Choroid plexus epithelial cell (primary cell): ENCODE measurements at regions not wholly inside any gene's neighbourhood (a gene's known extent, or its start where the extent isn't known, plus 50 kb on each side); places are given as distances from the start of the nearest gene placed in this dataset.

ENCODE experiments used
- DNase-seq: peaks from one replicate; pipeline ENCODE4 v3.0.0-alpha.2; 2010; ENCODE audit warnings: low read depth
- H3K4me3 ChIP-seq: 2 replicates; pipeline ENCODE4 v1.5.1; 2011; ENCODE audit warnings: low read depth, mild to moderate bottlenecking, control low read depth, low read length, moderate library complexity
- TF ChIP-seq, protein P1 (sequence below): conservative IDR thresholded peaks from 2 replicates; pipeline ENCODE4 v1.5.1; 2011; ENCODE audit warnings: low read depth, mild to moderate bottlenecking, control low read depth, inconsistent platforms, low read length, moderate library complexity

DNA sequence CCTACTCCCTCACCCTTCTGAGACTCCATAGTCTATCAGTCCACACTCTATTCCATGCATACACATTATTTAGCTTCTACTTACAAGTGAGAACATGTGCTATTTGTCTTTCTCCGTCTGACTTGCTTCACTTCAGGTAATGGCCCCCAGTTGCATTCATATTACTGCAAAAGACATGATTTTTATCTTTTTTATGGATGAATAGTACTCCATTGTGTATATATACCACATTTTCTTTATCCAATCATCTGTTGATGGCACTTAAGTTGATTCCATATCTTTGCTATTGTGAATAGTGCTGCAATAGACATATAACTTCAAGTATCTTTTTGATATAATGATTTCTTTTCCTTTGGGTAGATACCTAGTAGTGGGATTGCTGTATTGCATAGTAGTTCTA, 171.8 kb downstream of the DACT1 start:
- no peak for DNase-seq
- TF ChIP-seq, protein P1, sequence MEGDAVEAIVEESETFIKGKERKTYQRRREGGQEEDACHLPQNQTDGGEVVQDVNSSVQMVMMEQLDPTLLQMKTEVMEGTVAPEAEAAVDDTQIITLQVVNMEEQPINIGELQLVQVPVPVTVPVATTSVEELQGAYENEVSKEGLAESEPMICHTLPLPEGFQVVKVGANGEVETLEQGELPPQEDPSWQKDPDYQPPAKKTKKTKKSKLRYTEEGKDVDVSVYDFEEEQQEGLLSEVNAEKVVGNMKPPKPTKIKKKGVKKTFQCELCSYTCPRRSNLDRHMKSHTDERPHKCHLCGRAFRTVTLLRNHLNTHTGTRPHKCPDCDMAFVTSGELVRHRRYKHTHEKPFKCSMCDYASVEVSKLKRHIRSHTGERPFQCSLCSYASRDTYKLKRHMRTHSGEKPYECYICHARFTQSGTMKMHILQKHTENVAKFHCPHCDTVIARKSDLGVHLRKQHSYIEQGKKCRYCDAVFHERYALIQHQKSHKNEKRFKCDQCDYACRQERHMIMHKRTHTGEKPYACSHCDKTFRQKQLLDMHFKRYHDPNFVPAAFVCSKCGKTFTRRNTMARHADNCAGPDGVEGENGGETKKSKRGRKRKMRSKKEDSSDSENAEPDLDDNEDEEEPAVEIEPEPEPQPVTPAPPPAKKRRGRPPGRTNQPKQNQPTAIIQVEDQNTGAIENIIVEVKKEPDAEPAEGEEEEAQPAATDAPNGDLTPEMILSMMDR = no peak
- no peak overlapping the region for H3K4me3 ChIP-seq

DNA sequence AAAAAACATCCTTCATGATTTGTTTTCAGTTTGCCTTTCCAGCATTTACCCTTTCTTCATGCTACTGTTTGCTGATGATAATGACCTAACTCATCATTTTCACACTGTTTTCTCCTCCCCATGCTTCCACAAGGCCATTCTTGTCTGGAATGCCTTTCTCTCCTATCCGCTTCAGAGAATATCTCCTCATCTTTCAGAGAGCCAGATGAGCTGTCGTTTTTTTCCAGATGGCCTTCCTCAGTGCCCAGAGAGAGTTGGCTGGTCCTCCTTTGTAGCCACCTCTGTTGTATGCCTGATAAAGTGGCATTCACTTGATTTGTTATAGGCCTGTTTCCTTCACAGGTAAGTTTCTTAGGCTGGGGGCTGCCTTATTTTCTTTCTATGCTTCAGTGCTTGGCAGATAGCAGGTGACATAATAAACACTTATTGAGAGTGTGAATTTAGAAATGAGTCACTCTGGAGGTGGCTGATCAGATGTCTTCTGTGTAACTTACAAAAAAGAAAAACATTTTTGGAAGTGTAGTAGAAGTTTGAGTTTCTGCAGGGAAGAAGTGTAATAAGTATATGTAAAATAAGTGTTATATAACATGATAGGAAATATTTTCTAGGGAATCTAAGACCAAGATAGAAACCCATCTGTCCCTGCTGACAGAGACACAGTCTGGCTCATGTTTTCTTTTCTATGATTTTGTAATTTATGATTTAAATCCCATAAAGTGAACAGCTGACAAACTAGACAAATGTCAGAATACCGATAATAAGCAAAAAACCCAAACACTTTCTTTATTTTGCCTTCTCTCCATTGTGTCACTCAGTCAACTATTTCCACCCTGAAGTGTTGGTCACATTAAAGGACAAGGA, 174.5 kb downstream of the DACT1 start:
- no peak overlapping the region for H3K4me3 ChIP-seq
- TF ChIP-seq, protein P1 = no peak
- no peak for DNase-seq

DNA sequence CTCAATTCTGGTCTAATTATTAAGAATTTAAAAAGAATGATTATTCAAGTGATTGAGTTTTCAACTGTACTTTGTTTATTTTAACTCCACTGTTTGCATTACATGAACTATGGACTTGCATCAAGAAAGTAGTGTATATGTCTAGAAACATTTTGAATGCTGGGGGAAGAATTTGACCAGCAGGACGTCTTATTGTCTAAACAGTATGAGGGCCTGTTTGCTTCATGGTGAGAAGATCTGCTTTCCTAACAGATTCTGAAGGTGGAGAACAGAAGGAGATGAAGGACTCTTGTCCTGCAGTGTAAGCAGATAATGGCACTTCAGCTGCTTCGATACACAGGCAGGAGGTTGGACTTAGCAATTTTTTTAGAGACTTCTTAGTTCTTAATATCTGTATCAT, 176.0 kb downstream of the DACT1 start:
- DNase-seq = no peak
- no peak overlapping the region for H3K4me3 ChIP-seq
- TF ChIP-seq, protein P1 = no peak

DNA sequence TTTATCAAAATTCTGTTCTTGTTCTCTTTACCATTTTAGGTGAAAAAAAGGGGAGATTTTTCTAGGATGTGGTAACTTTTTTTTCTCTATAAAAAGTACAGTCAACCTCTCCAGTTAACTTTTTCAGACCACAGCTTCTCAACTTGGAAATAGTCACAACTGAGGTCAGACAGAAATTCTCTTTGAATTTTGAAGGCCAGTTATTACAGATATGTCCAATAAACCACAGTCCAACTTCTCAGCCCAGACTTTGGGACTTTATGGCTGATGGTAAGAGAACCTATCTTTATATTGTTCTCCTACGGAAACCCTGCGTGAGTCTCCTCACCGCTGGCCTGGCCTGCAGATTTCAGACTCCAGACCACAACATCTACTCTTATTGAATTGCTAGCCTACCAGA, 176.7 kb downstream of the DACT1 start:
- no peak overlapping the region for H3K4me3 ChIP-seq
- TF ChIP-seq, protein P1 = no peak
- DNase-seq = no peak

DNA sequence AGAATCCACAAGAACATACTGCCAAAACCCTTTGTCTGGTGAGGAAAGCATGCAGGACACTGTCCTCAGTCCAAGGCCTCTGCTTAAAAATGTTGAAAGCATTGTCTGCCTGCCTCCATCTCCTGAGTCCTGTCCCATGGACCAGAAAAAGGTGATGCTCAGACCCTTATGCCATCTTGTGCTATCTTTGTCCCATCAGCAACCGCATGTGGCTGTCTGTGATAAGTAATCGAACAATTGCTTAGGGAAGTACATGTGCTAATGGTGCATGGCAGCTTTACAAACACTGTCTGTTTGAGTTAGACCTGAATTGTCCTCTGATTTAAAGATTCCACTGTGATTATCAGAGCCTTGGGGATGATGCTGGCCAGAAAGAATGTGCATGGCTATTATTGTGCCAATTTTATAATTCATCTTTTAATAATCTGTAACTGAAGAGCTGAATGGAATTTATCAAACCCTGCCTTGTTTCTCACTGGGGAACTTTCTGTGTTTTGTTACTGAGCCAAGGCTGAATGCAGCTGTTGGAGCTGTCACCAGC, 177.5 kb downstream of the DACT1 start:
- no peak overlapping the region for H3K4me3 ChIP-seq
- TF ChIP-seq, protein P1 = no peak
- peak; percentile 74 for DNase-seq

DNA sequence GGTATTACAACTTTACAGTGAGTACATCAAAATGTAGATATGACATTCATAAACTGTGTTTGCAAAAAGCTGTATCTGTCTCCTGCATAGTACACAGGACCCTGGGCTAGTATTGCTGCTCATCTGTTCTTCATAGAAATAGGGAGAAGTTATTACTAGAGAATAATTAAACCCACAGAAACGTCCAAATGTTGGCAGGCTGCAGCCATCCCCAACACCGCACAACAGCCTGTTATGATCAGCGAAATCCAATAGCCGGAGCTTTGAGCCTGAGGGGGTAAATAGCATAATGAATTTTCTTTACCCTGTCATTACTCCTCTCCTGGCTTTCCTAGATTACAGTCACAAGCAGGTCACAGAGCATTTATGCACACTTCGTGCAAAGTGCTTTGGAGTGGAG, 178.0 kb downstream of the DACT1 start:
- no peak overlapping the region for H3K4me3 ChIP-seq
- no peak for DNase-seq
- TF ChIP-seq, protein P1 = no peak

DNA sequence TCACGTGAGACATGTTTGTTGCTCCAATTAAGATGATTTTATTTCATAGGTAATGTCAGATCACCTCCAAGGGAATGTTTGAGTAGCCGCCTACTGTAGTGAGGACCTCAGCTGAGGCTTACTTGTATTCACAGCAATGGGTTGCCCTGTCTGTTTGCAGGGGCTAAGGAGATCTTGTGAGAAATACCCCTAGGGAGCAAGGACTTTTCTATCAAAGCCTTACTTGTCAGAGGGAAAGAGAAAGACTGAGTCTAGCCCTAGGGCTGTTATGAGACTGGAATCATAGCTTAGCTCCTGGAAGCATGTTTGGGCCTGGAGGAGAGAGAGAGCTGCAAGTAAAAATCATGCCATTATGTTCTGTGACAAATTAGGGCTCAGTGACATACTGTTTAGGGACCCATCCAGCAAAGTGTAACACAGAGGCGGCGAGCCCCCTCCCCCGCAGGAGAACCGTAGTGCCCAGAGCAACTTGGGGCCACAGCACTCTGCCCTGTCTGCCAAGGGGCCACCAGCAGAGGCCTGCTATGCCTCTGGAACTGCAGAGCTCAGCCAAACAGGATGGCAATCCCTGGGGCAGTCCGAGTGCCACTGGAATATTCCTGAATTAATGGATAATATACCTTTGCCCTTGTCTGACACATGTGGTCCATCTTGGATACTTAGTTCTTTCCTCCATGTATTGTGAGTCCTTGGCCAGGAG, 178.8 kb downstream of the DACT1 start:
- no peak overlapping the region for H3K4me3 ChIP-seq
- TF ChIP-seq, protein P1 = no peak
- DNase-seq = no peak
